GM23338 (cell line): ENCODE measurements at regions not wholly inside any gene's neighbourhood (a gene's known extent, or its start where the extent isn't known, plus 50 kb on each side); places are given as distances from the start of the nearest gene placed in this dataset.
"Not testable (repeated sequence)": the region's sequence is repeated elsewhere in the genome, so short reads cannot be mapped to it uniquely, and the experiment has no call there.

Source experiments
- EZH2 ChIP-seq: fragments of 200-600 bp; sonication (generic); IDR thresholded peaks from one replicate; pipeline ENCODE4 v1.8.0; 2017; ENCODE audit warnings: antibody characterized with exemption, mild to moderate bottlenecking, low read depth; ENCODE audit not compliant: unreplicated experiment
- POLR2AphosphoS5 ChIP-seq: IDR thresholded peaks from 2 replicates; pipeline ENCODE4 v1.6.1; 2016; ENCODE audit warnings: antibody characterized with exemption, low read depth
- TF ChIP-seq, protein P1 (sequence below), 2 experiments: fragments of 200-600 bp in 1 of 2; sonication (generic) in 1 of 2; conservative IDR thresholded peaks; 2 replicates each; pipeline versions ENCODE4 v1.5.1 to v1.6.1; 2016 to 2017; ENCODE audit warnings: antibody characterized with exemption in 2 of 2, low read depth in 2 of 2, mild to moderate bottlenecking in 2 of 2, moderate library complexity in 1 of 2
- TF ChIP-seq, protein P2 (sequence below): IDR thresholded peaks from 2 replicates; pipeline ENCODE4 v1.6.1; 2016; ENCODE audit warnings: antibody characterized with exemption

DNA sequence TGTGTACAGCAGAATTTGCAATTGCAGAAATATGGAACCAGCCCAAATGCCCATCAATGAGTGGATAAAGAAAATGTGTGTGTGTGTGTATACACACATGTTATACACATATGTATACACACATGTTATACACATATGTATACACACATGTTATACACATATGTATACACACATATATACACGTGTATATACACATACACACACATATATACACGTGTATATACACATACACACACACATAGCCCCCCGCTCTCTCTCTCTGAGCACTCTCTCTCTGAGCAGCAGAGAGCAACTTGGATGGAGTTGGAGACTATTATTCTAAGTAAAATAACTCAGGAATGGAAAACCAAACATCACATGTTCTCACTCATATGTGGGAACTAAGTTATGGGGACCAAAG, 289.6 kb upstream of the INTU start:
- TF ChIP-seq POLR2AphosphoS5, EZH2: not testable (repeated sequence)
- TF ChIP-seq, protein P1, sequence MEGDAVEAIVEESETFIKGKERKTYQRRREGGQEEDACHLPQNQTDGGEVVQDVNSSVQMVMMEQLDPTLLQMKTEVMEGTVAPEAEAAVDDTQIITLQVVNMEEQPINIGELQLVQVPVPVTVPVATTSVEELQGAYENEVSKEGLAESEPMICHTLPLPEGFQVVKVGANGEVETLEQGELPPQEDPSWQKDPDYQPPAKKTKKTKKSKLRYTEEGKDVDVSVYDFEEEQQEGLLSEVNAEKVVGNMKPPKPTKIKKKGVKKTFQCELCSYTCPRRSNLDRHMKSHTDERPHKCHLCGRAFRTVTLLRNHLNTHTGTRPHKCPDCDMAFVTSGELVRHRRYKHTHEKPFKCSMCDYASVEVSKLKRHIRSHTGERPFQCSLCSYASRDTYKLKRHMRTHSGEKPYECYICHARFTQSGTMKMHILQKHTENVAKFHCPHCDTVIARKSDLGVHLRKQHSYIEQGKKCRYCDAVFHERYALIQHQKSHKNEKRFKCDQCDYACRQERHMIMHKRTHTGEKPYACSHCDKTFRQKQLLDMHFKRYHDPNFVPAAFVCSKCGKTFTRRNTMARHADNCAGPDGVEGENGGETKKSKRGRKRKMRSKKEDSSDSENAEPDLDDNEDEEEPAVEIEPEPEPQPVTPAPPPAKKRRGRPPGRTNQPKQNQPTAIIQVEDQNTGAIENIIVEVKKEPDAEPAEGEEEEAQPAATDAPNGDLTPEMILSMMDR (conservative IDR thresholded peaks at IDR 0.05; ENCODE audit: low read depth in 2 of 2) = not testable (repeated sequence)
- TF ChIP-seq, protein P2, sequence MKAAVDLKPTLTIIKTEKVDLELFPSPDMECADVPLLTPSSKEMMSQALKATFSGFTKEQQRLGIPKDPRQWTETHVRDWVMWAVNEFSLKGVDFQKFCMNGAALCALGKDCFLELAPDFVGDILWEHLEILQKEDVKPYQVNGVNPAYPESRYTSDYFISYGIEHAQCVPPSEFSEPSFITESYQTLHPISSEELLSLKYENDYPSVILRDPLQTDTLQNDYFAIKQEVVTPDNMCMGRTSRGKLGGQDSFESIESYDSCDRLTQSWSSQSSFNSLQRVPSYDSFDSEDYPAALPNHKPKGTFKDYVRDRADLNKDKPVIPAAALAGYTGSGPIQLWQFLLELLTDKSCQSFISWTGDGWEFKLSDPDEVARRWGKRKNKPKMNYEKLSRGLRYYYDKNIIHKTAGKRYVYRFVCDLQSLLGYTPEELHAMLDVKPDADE = not testable (repeated sequence)
